SK-N-SH (cell line): ENCODE measurements at regions not wholly inside any gene's neighbourhood (a gene's known extent, or its start where the extent isn't known, plus 50 kb on each side); places are given as distances from the start of the nearest gene placed in this dataset.

Experiments
- CTCF ChIA-PET: fragments of 300-600, 350-600 bp; formaldehyde crosslinking; extraction: SDS; loops from one replicate; lab custom pipeline; 2021; lab: Yijun Ruan, JAX
- POLR2A ChIA-PET: fragments of 350-600 bp; sonication (Branson Sonifier 250); formaldehyde crosslinking; extraction: SDS; loops from one replicate; lab custom pipeline; 2020; ENCODE audit warnings: antibody characterized with exemption, inconsistent platforms; lab: Yijun Ruan, JAX
- DNase-seq: peaks from one replicate; pipeline ENCODE4 v3.0.0; 2012
- H2AFZ ChIP-seq: fragments of 200-600 bp; sonication (generic); 2 replicates; pipeline ENCODE4 v1.8.1; 2016; ENCODE audit warnings: antibody characterized with exemption, mild to moderate bottlenecking, low read depth
- H3F3A ChIP-seq: fragments of 200-600 bp; sonication (generic); replicated peaks from 2 replicates; pipeline ENCODE3; 2016; ENCODE audit warnings: antibody characterized with exemption, mild to moderate bottlenecking; ENCODE audit not compliant: insufficient read depth
- H3K27ac ChIP-seq, 2 experiments: fragments of 200-500 bp in 1 of 2; fragments of 200-600 bp in 1 of 2; sonication (Bioruptor generic) in 1 of 2; sonication (generic), shearing (Covaris generic) in 1 of 2; 2 replicates each; pipeline versions ENCODE4 v1.5.1 to v1.6.1; 2014 to 2016; ENCODE audit warnings: low read depth in 2 of 2, inconsistent platforms in 1 of 2, low read length in 1 of 2, mild to moderate bottlenecking in 1 of 2, mixed read lengths in 1 of 2
- H3K27me3 ChIP-seq: fragments of 200-600 bp; sonication (generic), shearing (Covaris generic); 2 replicates; pipeline ENCODE4 v1.6.1; 2016; ENCODE audit warnings: mixed run types; ENCODE audit not compliant: insufficient read depth
- H3K36me3 ChIP-seq, 2 experiments: fragments of 200-500 bp in 1 of 2; fragments of 200-600 bp in 1 of 2; sonication (Bioruptor generic) in 1 of 2; sonication (generic) in 1 of 2; replicated peaks in 1 of 2; 2 replicates each; pipeline versions ENCODE3 to v1.5.1; 2014 to 2016; ENCODE audit warnings: low read length in 1 of 2, mild to moderate bottlenecking in 1 of 2; ENCODE audit not compliant: insufficient read depth in 2 of 2, control insufficient read depth in 1 of 2
- H3K4me1 ChIP-seq, 2 experiments: fragments of 200-500 bp in 1 of 2; fragments of 200-600 bp in 1 of 2; sonication (Bioruptor generic) in 1 of 2; sonication (generic), shearing (Covaris generic) in 1 of 2; 2 replicates each; pipeline versions ENCODE4 v1.5.1 to v1.6.1; 2014 to 2016; ENCODE audit warnings: low read depth in 1 of 2, low read length in 1 of 2, mixed run types in 1 of 2; ENCODE audit not compliant: insufficient read depth in 2 of 2, control insufficient read depth in 1 of 2
- H3K4me2 ChIP-seq: fragments of 200-600 bp; sonication (generic), shearing (Covaris generic); 2 replicates; pipeline ENCODE4 v1.6.1; 2017; ENCODE audit warnings: mixed run types
- H3K4me3 ChIP-seq, 2 experiments: fragments of 200-500 bp in 1 of 2; fragments of 200-600 bp in 1 of 2; sonication (Bioruptor generic) in 1 of 2; sonication (generic), shearing (Covaris generic) in 1 of 2; 2 replicates each; pipeline versions ENCODE4 v1.5.1 to v1.8.1; 2014 to 2016; ENCODE audit warnings: low read depth in 2 of 2, inconsistent platforms in 1 of 2, low read length in 1 of 2, mild to moderate bottlenecking in 1 of 2, mixed read lengths in 1 of 2, moderate library complexity in 1 of 2
- H3K79me2 ChIP-seq: fragments of 200-600 bp; sonication (generic); 2 replicates; pipeline ENCODE4 v1.8.1; 2017; ENCODE audit warnings: mild to moderate bottlenecking; ENCODE audit not compliant: insufficient read depth
- H3K9ac ChIP-seq: fragments of 200-600 bp; sonication (generic); 2 replicates; pipeline ENCODE4 v1.6.1; 2017; ENCODE audit warnings: mixed run types
- H3K9me2 ChIP-seq: fragments of 200-600 bp; sonication (generic); 2 replicates; pipeline ENCODE4 v1.6.1; 2017; ENCODE audit warnings: mixed run types
- H3K9me3 ChIP-seq: fragments of 200-600 bp; sonication (generic); 2 replicates; pipeline ENCODE4 v1.6.1; 2017; ENCODE audit warnings: mixed run types, mild to moderate bottlenecking, moderate library complexity
- H4K20me1 ChIP-seq: fragments of 200-600 bp; sonication (generic); 2 replicates; pipeline ENCODE4 v1.6.1; 2017; ENCODE audit warnings: mild to moderate bottlenecking, mixed run types; ENCODE audit not compliant: insufficient read depth
- CHD2 ChIP-seq: fragments of 150-350 bp; IDR thresholded peaks from 2 replicates; pipeline ENCODE4 v1.6.1; 2018; ENCODE audit warnings: low read length; ENCODE audit not compliant: partially characterized antibody
- CTCF ChIP-seq: fragments of 200-600 bp; sonication (generic); IDR thresholded peaks from 2 replicates; pipeline ENCODE4 v1.6.1; 2017; ENCODE audit warnings: antibody characterized with exemption, mild to moderate bottlenecking, moderate library complexity
- ELF1 ChIP-seq: IDR thresholded peaks from 2 replicates; pipeline ENCODE4 v1.4.0; 2012
- EZH2phosphoT487 ChIP-seq: fragments of 200-600 bp; sonication (generic); IDR thresholded peaks from 2 replicates; pipeline ENCODE4 v1.6.1; 2017; ENCODE audit warnings: low read depth, mixed run types, mild to moderate bottlenecking, antibody characterized with exemption, moderate library complexity, borderline replicate concordance
- FOSL2 ChIP-seq: IDR thresholded peaks from 2 replicates; pipeline ENCODE4 v1.4.0; 2012; ENCODE audit warnings: low read depth, mild to moderate bottlenecking, moderate library complexity, borderline replicate concordance
- FOXM1 ChIP-seq: IDR thresholded peaks from 2 replicates; pipeline ENCODE4 v1.4.0; 2012; ENCODE audit warnings: low read depth, mild to moderate bottlenecking
- MAX ChIP-seq: IDR thresholded peaks from 2 replicates; pipeline ENCODE4 v1.4.0; 2012; ENCODE audit warnings: low read depth
- MEF2A ChIP-seq: IDR thresholded peaks from 2 replicates; pipeline ENCODE4 v1.4.0; 2012; ENCODE audit warnings: low read depth, borderline replicate concordance
- MXI1 ChIP-seq: IDR thresholded peaks from 2 replicates; pipeline ENCODE4 v1.6.1; 2012; ENCODE audit warnings: mild to moderate bottlenecking, low read depth, low read length, improper control_type of control experiment
- NRF1 ChIP-seq: IDR thresholded peaks from 2 replicates; pipeline ENCODE4 v1.6.1; 2012; ENCODE audit warnings: low read depth, mild to moderate bottlenecking, low read length
- POLR2AphosphoS5 ChIP-seq: IDR thresholded peaks from 2 replicates; pipeline ENCODE4 v1.6.1; 2012; ENCODE audit warnings: low read depth, low read length
- RCOR1 ChIP-seq: fragments of 150-350 bp; IDR thresholded peaks from 2 replicates; pipeline ENCODE4 v1.6.1; 2017; ENCODE audit warnings: antibody characterized with exemption, low read length
- REST ChIP-seq: IDR thresholded peaks from 2 replicates; pipeline ENCODE4 v1.6.1; 2012; ENCODE audit warnings: mild to moderate bottlenecking, low read depth, low read length, moderate library complexity
- TEAD4 ChIP-seq: IDR thresholded peaks from 2 replicates; pipeline ENCODE4 v1.4.0; 2012; ENCODE audit warnings: mild to moderate bottlenecking, borderline replicate concordance; ENCODE audit not compliant: insufficient read depth
- USF1 ChIP-seq: IDR thresholded peaks from 2 replicates; pipeline ENCODE4 v1.4.0; 2012; ENCODE audit warnings: low read depth, borderline replicate concordance
- TF ChIP-seq, protein P1 (sequence below): IDR thresholded peaks from 2 replicates; pipeline ENCODE4; 2012

DNA sequence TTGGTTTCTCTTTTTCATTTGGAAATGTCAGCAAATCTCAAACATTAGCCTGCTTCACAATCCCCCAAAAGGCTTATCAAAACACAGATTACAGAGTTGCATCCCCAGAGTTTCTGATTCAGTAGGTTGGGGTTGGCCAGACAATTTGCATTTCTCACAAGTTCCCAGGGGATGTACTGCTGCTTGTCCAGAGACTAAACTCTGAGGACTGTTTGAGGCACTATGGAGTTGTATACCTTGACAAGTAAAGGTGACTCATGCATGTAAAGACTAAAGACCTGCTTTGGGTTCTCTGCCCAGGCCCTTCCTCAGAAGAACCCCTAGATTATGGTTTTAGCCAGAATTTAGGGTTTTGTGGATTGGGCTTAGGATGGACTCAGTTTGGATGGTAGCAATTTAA is 151.1 kb upstream of the ARHGEF26 start:
- ChIA-PET CTCF (interaction anchor here (0.6 to 3.2 kb wide), 15 partner anchors 9 to 926 kb away, joined by 3 to 13 read pairs (median 3); no protein-coding TSS in a partner anchor), POLR2A (no interaction called here)

More for the DNA sequence above, 151.1 kb upstream of the ARHGEF26 start:
- no peaks in the 10 kb centered on the region for H3K27me3 ChIP-seq
- H3K9me3 ChIP-seq, result no peaks in the 10 kb centered on the region
- H3K4me2 ChIP-seq, result no peak overlapping the region
- H3K4me3 ChIP-seq, result no peak overlapping the region
- no peaks in the 10 kb centered on the region for H3F3A ChIP-seq
- TF ChIP-seq POLR2AphosphoS5 (no peak), FOXM1 (no peak), MEF2A (no peak), MAX (no peak), CHD2 (no peak), EZH2phosphoT487 (no peak), MXI1 (no peak), CTCF (no peak), TEAD4 (no peak), USF1 (no peak), RCOR1 (no peak), REST (no peak), FOSL2 (no peak), ELF1 (no peak), NRF1 (no peak)
- TF ChIP-seq, protein P1, sequence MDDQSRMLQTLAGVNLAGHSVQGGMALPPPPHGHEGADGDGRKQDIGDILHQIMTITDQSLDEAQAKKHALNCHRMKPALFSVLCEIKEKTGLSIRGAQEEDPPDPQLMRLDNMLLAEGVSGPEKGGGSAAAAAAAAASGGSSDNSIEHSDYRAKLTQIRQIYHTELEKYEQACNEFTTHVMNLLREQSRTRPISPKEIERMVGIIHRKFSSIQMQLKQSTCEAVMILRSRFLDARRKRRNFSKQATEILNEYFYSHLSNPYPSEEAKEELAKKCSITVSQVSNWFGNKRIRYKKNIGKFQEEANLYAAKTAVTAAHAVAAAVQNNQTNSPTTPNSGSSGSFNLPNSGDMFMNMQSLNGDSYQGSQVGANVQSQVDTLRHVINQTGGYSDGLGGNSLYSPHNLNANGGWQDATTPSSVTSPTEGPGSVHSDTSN, result no peak
- H4K20me1 ChIP-seq, result no peaks in the 10 kb centered on the region
- no peaks in the 10 kb centered on the region; a peak in 1 of 4 replicates for H3K4me1 ChIP-seq
- H3K27ac ChIP-seq, result no peak overlapping the region
- no peaks in the 10 kb centered on the region for H3K36me3 ChIP-seq
- no peak overlapping the region for H2AFZ ChIP-seq
- H3K9ac ChIP-seq, result no peak overlapping the region
- no peak for DNase-seq
- H3K9me2 ChIP-seq, result no peaks in the 10 kb centered on the region
- no peaks in the 10 kb centered on the region for H3K79me2 ChIP-seq
